SK-N-SH treated with all-trans-retinoic acid at 6 μM for 48 hours (cell line): ENCODE measurements at regions not wholly inside any gene's neighbourhood (a gene's known extent, or its start where the extent isn't known, plus 50 kb on each side); places are given as distances from the start of the nearest gene placed in this dataset.

Source experiments
- ATAC-seq: fragments of 200-7000 bp; cut with Tn5 transposase; 3 replicates; pipeline ENCODE4 v1.9.1; 2020; ENCODE audit warnings: mild to moderate bottlenecking, moderate library complexity
- ARNTL ChIP-seq: fragments of 450-650 bp; formaldehyde crosslinking; IDR thresholded peaks from 2 replicates; pipeline ENCODE4 v1.5.0; 2020; ENCODE audit warnings: low read depth, mild to moderate bottlenecking, moderate library complexity, borderline replicate concordance
- BACH2 ChIP-seq: fragments of 250-450 bp; sonication (Bioruptor Pico); IDR thresholded peaks from 2 replicates; pipeline ENCODE4 v1.9.0; 2021; ENCODE audit warnings: mild to moderate bottlenecking, borderline replicate concordance
- CSDC2 ChIP-seq: fragments of 250-450 bp; sonication (Bioruptor Pico); IDR thresholded peaks from 2 replicates; pipeline ENCODE4 v1.5.0; 2020; ENCODE audit warnings: mild to moderate bottlenecking, moderate library complexity
- ESRRG ChIP-seq: fragments of 250-450 bp; sonication (Bioruptor Pico); IDR thresholded peaks from 2 replicates; pipeline ENCODE4 v1.6.1; 2021; ENCODE audit warnings: mild to moderate bottlenecking
- GLIS3 ChIP-seq: fragments of 250-450 bp; sonication (Bioruptor Pico); IDR thresholded peaks from 2 replicates; pipeline ENCODE4 v1.5.0; 2020; ENCODE audit warnings: mild to moderate bottlenecking, moderate library complexity
- ISL1 ChIP-seq: fragments of 250-450 bp; sonication (Bioruptor Pico); IDR thresholded peaks from 2 replicates; pipeline ENCODE4 v2.1.2; 2022; ENCODE audit warnings: mild to moderate bottlenecking, moderate library complexity
- OSR1 ChIP-seq: fragments of 250-450 bp; sonication (Bioruptor Pico); IDR thresholded peaks from 2 replicates; pipeline ENCODE4 v1.8.0; 2022; ENCODE audit warnings: moderate library complexity, mild to moderate bottlenecking, inconsistent platforms
- PPARA ChIP-seq: fragments of 250-450 bp; sonication (Bioruptor Pico); IDR thresholded peaks from 2 replicates; pipeline ENCODE4 v1.5.0; 2020; ENCODE audit warnings: mild to moderate bottlenecking, borderline replicate concordance
- RARB ChIP-seq: fragments of 250-450 bp; sonication (Bioruptor Pico); IDR thresholded peaks from 2 replicates; pipeline ENCODE4 v1.8.0; 2021; ENCODE audit warnings: mild to moderate bottlenecking, moderate library complexity
- SNAI2 ChIP-seq: fragments of 250-450 bp; sonication (Bioruptor Pico); IDR thresholded peaks from 2 replicates; pipeline ENCODE4 v1.5.0; 2020; ENCODE audit warnings: mild to moderate bottlenecking, moderate library complexity
- TCF4 ChIP-seq: fragments of 250-450 bp; sonication (Bioruptor Pico); IDR thresholded peaks from 2 replicates; pipeline ENCODE4 v1.8.0; 2021; ENCODE audit warnings: mild to moderate bottlenecking, moderate library complexity, borderline replicate concordance
- TOX ChIP-seq: fragments of 250-450 bp; sonication (Bioruptor Pico); IDR thresholded peaks from 2 replicates; pipeline ENCODE4 v1.8.0; 2021; ENCODE audit warnings: mild to moderate bottlenecking, moderate library complexity, borderline replicate concordance
- ZC3H10 ChIP-seq: fragments of 250-450 bp; sonication (Bioruptor Pico); IDR thresholded peaks from 2 replicates; pipeline ENCODE4 v1.5.1; 2021; ENCODE audit warnings: mild to moderate bottlenecking, moderate library complexity
- ZFP3 ChIP-seq: fragments of 250-450 bp; sonication (Bioruptor Pico); IDR thresholded peaks from 2 replicates; pipeline ENCODE4 v1.5.0; 2020; ENCODE audit warnings: mild to moderate bottlenecking, moderate library complexity
- ZFP30 ChIP-seq: fragments of 450-650 bp; formaldehyde crosslinking; IDR thresholded peaks from 2 replicates; pipeline ENCODE4 v1.5.0; 2022; ENCODE audit warnings: mild to moderate bottlenecking, moderate library complexity
- ZNF70 ChIP-seq: fragments of 450-650 bp; formaldehyde crosslinking; IDR thresholded peaks from 2 replicates; pipeline ENCODE4 v1.5.0; 2020; ENCODE audit warnings: mild to moderate bottlenecking, moderate library complexity
- ZNF8 ChIP-seq: fragments of 450-650 bp; formaldehyde crosslinking; IDR thresholded peaks from 2 replicates; pipeline ENCODE4 v1.5.0; 2020; ENCODE audit warnings: mild to moderate bottlenecking, moderate library complexity
- TF ChIP-seq, protein P1 (sequence below): fragments of 250-450 bp; sonication (Bioruptor Pico); IDR thresholded peaks from 2 replicates; pipeline ENCODE4 v1.8.0; 2021; ENCODE audit warnings: low read depth, mild to moderate bottlenecking, moderate library complexity, borderline replicate concordance
- TF ChIP-seq, protein P2 (sequence below): fragments of 250-450 bp; sonication (Bioruptor Pico); IDR thresholded peaks from 2 replicates; pipeline ENCODE4 v1.8.0; 2020; ENCODE audit warnings: mild to moderate bottlenecking, moderate library complexity, borderline replicate concordance
- TF ChIP-seq, protein P3 (sequence below): fragments of 250-450 bp; sonication (Bioruptor Pico); IDR thresholded peaks from 2 replicates; pipeline ENCODE4 v1.5.1; 2021; ENCODE audit warnings: mild to moderate bottlenecking, moderate library complexity
- TF ChIP-seq, protein P4 (sequence below): fragments of 250-450 bp; sonication (Bioruptor Pico); IDR thresholded peaks from 2 replicates; pipeline ENCODE4 v1.5.0; 2020; ENCODE audit warnings: mild to moderate bottlenecking, moderate library complexity

DNA sequence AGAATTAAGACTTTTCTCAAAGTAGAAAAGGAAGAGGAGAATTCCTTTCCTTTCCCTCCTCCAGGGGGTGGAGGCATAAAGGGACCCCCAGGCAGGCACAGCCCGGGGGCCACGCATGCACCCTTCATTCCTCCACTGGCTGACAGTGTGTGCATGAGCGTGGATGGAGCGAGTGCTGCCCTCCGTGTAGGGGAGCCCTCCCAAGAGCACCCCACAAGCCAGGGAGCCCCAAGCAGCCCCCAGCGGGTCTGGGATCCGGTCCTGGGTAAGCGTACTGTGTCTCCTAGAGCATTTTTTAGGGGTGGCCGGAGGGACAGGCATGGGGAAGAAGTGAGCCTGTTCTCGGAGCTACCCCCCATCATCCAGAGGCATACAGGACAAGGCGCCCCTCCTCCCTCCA is 120.5 kb downstream of the SIK1 start:
- ATAC-seq = no peak
- TF ChIP-seq GLIS3 = no peak
- no peak for TF ChIP-seq ZC3H10 (CRISPR knock-in tag)
- no peak for TF ChIP-seq OSR1
- TF ChIP-seq PPARA (CRISPR knock-in tag) = no peak
- TF ChIP-seq, protein P1, sequence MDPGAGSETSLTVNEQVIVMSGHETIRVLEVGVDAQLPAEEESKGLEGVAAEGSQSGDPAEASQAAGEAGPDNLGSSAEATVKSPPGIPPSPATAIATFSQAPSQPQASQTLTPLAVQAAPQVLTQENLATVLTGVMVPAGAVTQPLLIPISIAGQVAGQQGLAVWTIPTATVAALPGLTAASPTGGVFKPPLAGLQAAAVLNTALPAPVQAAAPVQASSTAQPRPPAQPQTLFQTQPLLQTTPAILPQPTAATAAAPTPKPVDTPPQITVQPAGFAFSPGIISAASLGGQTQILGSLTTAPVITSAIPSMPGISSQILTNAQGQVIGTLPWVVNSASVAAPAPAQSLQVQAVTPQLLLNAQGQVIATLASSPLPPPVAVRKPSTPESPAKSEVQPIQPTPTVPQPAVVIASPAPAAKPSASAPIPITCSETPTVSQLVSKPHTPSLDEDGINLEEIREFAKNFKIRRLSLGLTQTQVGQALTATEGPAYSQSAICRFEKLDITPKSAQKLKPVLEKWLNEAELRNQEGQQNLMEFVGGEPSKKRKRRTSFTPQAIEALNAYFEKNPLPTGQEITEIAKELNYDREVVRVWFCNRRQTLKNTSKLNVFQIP (CRISPR knock-in tag) = no peak
- TF ChIP-seq ISL1 (CRISPR knock-in tag) = no peak
- no peak for TF ChIP-seq CSDC2 (CRISPR knock-in tag)
- TF ChIP-seq ZFP30 (CRISPR knock-in tag) = no peak
- no peak for TF ChIP-seq SNAI2
- no peak for TF ChIP-seq BACH2 (CRISPR knock-in tag)

DNA sequence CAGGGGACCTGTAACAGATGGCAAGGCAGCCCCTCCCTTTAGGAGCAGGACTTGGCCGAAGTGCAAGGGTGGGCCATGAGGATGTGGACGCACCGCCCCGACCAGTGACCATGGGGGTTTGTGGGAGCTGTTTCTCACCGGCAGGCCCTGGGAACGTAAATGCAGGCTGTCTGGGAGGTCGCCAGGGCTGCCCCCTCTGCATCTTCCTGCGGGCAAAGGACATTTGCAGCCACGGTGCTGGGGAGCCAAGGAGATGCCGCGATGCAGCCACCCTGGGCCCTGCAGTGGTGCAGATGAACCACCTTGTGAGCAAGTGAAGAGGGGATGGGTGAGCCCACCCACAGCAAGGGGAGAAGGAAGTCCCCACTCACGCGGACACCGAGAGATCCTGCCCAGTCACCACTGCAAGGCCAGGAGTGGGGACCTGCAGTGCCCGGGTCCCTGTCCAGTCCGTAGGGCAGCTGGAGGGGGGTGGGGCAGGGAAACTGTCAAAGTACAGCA is 121.1 kb downstream of the SIK1 start:
- TF ChIP-seq TOX (no peak), ZNF70 (CRISPR knock-in tag) (no peak), CSDC2 (CRISPR knock-in tag) (no peak), OSR1 (no peak), ISL1 (CRISPR knock-in tag) (no peak), ZFP3 (CRISPR knock-in tag) (no peak), PPARA (CRISPR knock-in tag) (no peak), ESRRG (CRISPR knock-in tag) (no peak), BACH2 (CRISPR knock-in tag) (no peak), ARNTL (CRISPR knock-in tag) (no peak)
- TF ChIP-seq, protein P2, sequence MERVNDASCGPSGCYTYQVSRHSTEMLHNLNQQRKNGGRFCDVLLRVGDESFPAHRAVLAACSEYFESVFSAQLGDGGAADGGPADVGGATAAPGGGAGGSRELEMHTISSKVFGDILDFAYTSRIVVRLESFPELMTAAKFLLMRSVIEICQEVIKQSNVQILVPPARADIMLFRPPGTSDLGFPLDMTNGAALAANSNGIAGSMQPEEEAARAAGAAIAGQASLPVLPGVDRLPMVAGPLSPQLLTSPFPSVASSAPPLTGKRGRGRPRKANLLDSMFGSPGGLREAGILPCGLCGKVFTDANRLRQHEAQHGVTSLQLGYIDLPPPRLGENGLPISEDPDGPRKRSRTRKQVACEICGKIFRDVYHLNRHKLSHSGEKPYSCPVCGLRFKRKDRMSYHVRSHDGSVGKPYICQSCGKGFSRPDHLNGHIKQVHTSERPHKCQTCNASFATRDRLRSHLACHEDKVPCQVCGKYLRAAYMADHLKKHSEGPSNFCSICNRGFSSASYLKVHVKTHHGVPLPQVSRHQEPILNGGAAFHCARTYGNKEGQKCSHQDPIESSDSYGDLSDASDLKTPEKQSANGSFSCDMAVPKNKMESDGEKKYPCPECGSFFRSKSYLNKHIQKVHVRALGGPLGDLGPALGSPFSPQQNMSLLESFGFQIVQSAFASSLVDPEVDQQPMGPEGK (CRISPR knock-in tag) = no peak
- TF ChIP-seq, protein P3, sequence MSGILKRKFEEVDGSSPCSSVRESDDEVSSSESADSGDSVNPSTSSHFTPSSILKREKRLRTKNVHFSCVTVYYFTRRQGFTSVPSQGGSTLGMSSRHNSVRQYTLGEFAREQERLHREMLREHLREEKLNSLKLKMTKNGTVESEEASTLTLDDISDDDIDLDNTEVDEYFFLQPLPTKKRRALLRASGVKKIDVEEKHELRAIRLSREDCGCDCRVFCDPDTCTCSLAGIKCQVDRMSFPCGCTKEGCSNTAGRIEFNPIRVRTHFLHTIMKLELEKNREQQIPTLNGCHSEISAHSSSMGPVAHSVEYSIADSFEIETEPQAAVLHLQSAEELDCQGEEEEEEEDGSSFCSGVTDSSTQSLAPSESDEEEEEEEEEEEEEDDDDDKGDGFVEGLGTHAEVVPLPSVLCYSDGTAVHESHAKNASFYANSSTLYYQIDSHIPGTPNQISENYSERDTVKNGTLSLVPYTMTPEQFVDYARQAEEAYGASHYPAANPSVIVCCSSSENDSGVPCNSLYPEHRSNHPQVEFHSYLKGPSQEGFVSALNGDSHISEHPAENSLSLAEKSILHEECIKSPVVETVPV (CRISPR knock-in tag) = no peak
- TF ChIP-seq, protein P1 (CRISPR knock-in tag) = no peak
- TF ChIP-seq, protein P4, sequence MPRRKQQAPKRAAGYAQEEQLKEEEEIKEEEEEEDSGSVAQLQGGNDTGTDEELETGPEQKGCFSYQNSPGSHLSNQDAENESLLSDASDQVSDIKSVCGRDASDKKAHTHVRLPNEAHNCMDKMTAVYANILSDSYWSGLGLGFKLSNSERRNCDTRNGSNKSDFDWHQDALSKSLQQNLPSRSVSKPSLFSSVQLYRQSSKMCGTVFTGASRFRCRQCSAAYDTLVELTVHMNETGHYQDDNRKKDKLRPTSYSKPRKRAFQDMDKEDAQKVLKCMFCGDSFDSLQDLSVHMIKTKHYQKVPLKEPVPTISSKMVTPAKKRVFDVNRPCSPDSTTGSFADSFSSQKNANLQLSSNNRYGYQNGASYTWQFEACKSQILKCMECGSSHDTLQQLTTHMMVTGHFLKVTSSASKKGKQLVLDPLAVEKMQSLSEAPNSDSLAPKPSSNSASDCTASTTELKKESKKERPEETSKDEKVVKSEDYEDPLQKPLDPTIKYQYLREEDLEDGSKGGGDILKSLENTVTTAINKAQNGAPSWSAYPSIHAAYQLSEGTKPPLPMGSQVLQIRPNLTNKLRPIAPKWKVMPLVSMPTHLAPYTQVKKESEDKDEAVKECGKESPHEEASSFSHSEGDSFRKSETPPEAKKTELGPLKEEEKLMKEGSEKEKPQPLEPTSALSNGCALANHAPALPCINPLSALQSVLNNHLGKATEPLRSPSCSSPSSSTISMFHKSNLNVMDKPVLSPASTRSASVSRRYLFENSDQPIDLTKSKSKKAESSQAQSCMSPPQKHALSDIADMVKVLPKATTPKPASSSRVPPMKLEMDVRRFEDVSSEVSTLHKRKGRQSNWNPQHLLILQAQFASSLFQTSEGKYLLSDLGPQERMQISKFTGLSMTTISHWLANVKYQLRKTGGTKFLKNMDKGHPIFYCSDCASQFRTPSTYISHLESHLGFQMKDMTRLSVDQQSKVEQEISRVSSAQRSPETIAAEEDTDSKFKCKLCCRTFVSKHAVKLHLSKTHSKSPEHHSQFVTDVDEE (CRISPR knock-in tag) = no peak
- no peak for ATAC-seq

DNA sequence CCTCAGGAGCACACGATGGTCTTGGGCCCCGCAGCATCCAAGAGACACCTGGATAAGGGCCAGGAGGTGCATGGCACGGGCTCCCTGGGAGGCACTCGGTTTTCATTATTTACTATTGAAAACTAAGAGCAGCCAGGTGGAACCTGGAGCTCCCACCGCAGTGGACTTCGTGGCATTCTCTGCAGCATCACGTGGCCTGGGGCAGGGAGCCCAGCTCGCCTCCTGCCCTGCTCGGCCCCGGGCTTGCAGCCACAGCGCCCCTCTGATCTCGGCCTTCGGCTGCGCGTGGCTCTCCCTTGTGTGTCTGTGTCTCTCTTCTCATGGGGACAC is 121.6 kb downstream of the SIK1 start:
- TF ChIP-seq ZNF8 (no peak), RARB (CRISPR knock-in tag) (no peak), ZFP30 (CRISPR knock-in tag) (no peak), SNAI2 (no peak), TCF4 (CRISPR knock-in tag) (no peak), TOX (no peak)
- TF ChIP-seq, protein P1 (CRISPR knock-in tag) = no peak
- no peak for ATAC-seq
